ENCODE measurements at regions not wholly inside any gene's neighbourhood (a gene's known extent, or its start where the extent isn't known, plus 50 kb on each side); places are given as distances from the start of the nearest gene placed in this dataset.

- no peak for DNase-seq
Observed at GRCh38 chr6:91317984-91318383, 731.1 kb upstream of the MAP3K7 start.

- DNase-seq, result no peak
Observed at GRCh38 chr6:91317247-91317835, 730.5 kb upstream of the MAP3K7 start.

- no peak for DNase-seq
Observed at GRCh38 chr6:91310178-91310577, 723.3 kb upstream of the MAP3K7 start.

- no peak for DNase-seq
Observed at GRCh38 chr6:91305755-91306154, 718.9 kb upstream of the MAP3K7 start.

DNA sequence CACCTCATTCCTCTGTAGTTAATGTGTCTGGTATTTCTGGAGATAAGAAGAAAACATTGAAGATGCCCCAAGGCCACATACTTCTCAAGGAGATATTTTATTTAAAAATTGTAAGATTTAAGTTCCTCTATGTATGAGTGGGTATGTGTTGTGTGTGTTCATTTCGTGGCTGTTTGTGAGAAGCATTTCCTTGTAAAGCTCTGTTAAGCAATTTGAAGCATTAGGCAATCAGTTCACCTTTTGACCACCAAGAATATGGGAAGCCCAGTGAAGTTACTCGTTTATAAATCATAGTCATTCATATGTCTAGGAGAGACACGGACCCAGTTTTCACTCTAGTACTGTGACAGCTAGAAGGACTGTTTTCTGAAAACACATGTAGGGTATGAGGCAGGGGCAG is 717.6 kb upstream of the MAP3K7 start:
- DNase-seq, result no peak

DNA sequence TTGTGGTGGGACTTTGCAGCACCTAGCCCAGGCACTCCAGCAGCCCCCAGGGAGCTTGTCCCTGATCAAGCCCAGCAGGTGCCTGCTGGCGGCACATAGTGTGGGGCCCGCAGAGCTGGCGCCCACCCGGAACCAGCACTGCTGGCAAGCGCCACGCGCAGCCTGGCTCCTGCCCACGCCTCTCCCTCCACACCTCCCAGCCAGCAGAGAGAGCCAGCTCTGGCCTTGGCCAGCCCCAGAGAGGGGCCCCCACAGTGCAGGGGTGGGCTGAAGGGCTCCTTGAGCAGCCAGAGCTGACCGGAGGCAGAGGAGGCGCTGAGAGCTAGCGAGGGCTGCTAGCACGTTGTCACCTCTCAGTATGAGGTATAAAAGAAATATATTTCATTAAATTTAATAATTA is 716.5 kb upstream of the MAP3K7 start:
- DNase-seq, result no peak

- DNase-seq, result no peak
Observed at GRCh38 chr6:91299544-91300491, 712.9 kb upstream of the MAP3K7 start.

DNA sequence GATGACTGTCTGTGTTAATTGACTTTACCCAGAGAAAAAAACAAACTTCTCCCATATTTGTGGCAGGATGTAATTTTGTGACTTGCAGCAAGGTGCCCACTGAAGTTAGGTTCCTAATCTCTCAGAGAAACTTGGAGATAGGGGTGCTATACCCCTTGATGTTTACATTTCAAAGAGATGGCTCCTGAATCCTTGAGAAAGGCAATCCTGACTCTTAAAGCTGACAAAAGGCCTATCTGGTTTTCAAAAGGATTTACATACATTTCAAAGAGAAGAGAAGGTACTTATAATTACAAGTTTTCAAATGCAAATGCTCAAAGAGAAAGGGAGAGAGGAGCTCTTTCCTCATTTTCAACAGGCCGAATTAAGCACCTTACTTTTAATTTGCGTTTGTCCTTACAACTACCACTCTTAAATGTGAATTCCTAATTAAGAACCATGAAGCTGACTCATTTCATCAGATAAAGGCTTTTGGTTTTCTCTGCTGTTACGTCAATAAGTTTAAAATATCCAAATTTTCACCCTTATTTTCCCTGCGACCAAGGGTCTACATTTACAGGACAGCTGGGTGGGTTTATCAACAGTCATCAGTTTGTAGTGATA is 711.8 kb upstream of the MAP3K7 start:
- DNase-seq, result no peak

- DNase-seq, result no peak
Observed at GRCh38 chr6:91293395-91293794, 706.5 kb upstream of the MAP3K7 start.

DNA sequence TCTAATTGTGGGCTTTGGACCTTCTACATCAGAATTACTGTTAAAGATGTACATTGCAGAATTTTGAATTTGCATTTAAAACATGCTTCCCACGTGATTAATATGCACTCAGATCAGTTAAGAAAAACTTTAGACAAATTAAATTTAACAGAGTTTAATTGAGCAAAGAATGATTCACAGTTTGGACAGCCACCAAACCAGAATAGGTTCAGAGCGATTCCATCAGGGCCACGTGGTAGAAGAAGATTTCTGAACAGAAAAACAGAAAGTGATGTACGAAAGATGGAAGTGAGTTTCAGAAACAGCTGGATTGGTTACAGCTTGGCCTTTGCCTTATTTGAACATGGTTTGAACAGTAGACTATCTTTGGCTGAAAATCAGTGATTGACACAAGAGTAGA is 704.2 kb upstream of the MAP3K7 start:
- DNase-seq, result no peak

- DNase-seq, result no peak
Observed at GRCh38 chr6:91288741-91289140, 701.9 kb upstream of the MAP3K7 start.

GRCh38 chr6:91281901-91282300 is 695.0 kb upstream of the MAP3K7 start:
- no peak for DNase-seq

- no peak for DNase-seq
Observed at GRCh38 chr6:91280494-91280830, 693.6 kb upstream of the MAP3K7 start.

DNA sequence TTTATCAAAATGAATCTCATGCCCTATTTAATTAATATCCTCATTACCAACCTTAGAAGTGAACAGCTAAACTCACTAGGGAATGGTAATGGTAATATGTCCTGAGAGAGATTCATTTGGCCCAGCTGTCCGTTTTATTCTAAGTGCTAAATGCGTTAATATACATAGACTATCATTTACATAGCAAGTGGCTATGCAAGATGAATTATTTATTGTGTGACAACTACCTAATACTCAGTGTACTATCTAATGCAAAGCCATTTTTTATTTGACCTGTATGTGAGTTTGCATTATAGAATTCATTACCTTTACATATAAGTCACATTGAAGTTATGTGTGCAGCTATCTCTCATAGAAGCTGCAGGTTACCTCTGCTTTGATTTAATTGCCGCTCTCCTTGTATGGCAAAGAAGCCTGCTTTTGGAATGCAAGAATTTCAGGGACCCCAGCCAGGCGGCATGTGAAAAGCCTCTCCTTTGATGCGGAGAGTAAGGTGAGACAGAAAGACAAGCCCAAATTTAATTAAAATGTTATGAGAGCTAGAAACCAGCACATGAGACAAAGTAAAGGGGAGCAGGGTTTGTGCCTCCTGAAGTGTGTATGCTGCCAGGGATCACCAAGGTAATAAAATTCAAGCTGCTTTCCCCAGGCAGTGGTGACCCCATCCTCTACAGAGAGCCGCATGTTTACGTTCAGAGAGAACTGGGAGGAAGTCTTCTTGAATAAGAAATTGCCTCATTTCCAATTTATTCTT is 693.0 kb upstream of the MAP3K7 start:
- no peak for DNase-seq

GRCh38 chr6:91278416-91278815 is 691.5 kb upstream of the MAP3K7 start:
- DNase-seq, result no peak

- no peak for DNase-seq
Observed at GRCh38 chr6:91276315-91276714, 689.4 kb upstream of the MAP3K7 start.

DNA sequence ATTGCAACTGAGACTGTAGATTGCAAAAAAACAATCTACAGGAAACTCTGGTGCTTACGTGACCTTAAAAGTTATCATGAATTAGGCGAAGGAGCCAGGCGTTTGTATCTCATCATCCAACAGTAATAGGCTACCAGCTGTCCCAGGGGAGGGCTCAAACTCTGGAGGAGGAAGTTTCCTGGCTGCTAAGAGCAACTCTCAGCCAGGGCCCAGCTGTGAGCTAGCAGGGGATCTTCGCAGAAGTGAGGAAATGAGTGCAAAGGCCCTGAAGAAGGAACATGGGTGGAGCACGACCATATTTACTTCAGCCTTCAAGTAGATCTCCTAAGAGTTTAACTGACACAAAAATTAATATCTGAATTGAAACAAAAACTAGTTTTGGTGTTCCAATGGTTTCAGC is 686.9 kb upstream of the MAP3K7 start:
- no peak for DNase-seq

GRCh38 chr6:91271807-91272206 is 684.9 kb upstream of the MAP3K7 start:
- no peak for DNase-seq

GRCh38 chr6:91268941-91269340 is 682.1 kb upstream of the MAP3K7 start:
- DNase-seq, result no peak

DNA sequence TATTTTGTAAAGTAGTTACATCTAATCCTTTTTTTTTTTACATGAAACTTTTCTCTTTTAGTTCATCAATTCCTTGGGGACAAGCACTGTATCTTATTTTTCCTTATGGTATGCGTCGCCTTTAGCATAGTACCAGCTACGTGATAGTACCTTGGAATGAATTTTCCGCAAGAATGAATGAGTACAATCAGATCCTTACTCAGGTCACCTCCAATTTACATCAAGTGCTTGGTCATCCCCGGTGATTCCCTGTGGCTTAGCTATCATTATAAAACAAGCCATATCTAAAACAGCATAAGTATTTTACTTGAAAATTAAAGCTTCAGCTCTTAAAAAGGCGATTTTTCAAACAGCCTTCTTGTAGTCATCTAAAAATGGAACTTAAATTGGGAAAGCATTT is 680.4 kb upstream of the MAP3K7 start:
- DNase-seq, result no peak

DNA sequence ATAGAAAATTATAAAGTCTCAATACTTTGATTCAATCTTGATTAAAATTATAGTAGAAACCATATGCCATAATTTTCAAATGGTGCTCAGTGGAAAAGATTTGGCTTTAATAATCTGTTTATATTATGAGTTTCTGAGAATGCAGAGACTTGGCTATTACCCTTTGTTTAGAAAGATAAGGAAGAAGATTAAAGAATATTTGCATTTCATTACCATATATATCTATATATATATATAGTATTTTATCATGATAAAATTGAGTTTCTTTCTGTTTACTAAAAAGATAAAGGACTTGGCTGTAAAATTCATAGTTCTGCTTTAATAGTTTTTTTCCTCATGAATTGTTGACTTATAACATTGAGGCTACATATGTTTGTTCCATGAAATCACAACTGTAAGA is 679.3 kb upstream of the MAP3K7 start:
- no peak for DNase-seq

DNA sequence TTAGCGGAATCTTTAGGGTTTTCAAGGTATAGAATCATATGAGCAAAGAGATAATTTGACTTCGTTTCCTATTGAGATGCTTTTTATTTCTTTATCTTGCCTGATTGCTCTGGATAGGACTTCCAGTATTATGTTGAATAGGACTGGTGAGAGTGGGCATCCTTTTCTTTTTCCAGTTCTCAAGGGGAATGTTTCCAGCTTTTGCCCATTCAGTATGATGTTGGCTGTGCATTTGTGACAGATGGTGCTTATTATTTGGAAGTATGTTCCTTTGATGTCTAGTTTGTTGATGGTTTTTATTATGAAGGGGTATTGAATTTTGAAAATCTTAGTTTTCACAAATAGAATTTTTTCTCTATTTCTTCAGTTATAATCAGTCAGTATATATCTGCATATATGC is 656.6 kb upstream of the MAP3K7 start:
- no peak for DNase-seq

- no peak for DNase-seq
Observed at GRCh38 chr6:91242614-91242949, 655.7 kb upstream of the MAP3K7 start.

All from activated naive CD4-positive, alpha-beta T cell treated with anti-CD3 and anti-CD28 coated beads, Interleukin-2, amount 50 U/mL, for 16 hours (primary cell).